ENCODE measurements at regions not wholly inside any gene's neighbourhood (a gene's known extent, or its start where the extent isn't known, plus 50 kb on each side); places are given as distances from the start of the nearest gene placed in this dataset.
A peak's percentile ranks its signal among the peaks of the same experiment; 100 is the strongest.

GRCh38 chr11:92688416-92688815 is 281.0 kb upstream of the MTNR1B start:
- WGBS, 5 donors, result 69 to 93% (median 86%) methylated on average over 1 of the region's 1 CpG

DNA sequence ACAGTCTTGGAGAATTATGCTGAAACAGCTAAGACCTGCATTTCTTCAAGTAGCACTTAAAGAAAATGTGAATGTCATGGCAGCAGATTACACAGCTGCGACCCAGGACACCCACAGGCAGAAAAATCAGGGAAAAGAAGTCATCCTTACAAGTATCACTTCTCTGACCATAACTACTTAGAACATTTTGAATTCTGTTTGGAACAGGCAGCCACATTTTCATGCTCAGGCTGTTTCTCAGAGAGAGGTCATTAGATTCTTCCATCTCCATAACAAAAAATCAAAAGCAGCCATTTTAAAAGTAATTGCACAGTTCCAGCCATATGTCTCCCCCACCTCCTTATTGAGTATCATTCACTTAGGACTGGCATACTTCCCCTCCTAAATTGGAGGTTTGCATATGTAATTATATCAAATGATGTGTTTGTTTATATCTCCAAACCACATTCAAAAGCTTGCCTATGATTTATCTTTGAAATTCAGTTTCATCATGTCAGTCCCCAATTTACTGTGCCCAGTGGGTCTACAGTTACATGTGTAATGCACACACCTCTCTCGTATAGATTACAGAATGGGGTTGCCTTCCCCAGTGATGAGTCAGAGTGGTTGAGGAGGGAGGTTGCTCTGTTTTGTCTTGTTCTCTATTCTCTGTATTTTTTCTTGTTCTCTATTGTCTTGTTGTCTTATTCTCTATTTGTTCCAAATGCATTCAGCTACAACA is 276.5 kb upstream of the MTNR1B start:
- no peak for DNase-seq
- intact Hi-C loops (cut with DNase I; ENCODE audit: low total_unique reads), result no loop called here

More at GRCh38 chr11:92688416-92688815, 281.0 kb upstream of the MTNR1B start:
- DNase-seq, result no peak
- H3K27ac ChIP-seq, result no peak overlapping the region
- TF ChIP-seq POLR2A (IDR thresholded peaks at IDR 0.05), result no peak
- no peak for TF ChIP-seq POLR2AphosphoS5 (IDR thresholded peaks at IDR 0.05)
- no peak for TF ChIP-seq EP300 (IDR thresholded peaks at IDR 0.05)
- TF ChIP-seq, protein P1, sequence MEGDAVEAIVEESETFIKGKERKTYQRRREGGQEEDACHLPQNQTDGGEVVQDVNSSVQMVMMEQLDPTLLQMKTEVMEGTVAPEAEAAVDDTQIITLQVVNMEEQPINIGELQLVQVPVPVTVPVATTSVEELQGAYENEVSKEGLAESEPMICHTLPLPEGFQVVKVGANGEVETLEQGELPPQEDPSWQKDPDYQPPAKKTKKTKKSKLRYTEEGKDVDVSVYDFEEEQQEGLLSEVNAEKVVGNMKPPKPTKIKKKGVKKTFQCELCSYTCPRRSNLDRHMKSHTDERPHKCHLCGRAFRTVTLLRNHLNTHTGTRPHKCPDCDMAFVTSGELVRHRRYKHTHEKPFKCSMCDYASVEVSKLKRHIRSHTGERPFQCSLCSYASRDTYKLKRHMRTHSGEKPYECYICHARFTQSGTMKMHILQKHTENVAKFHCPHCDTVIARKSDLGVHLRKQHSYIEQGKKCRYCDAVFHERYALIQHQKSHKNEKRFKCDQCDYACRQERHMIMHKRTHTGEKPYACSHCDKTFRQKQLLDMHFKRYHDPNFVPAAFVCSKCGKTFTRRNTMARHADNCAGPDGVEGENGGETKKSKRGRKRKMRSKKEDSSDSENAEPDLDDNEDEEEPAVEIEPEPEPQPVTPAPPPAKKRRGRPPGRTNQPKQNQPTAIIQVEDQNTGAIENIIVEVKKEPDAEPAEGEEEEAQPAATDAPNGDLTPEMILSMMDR (IDR thresholded peaks at IDR 0.05), result no peak
- no peak overlapping the region for H3K4me3 ChIP-seq
- intact Hi-C loops (cut with DNase I; ENCODE audit: low total_unique reads), result no loop called here
- H3K4me1 ChIP-seq, result no peaks in the 10 kb centered on the region
- no peaks in the 10 kb centered on the region for H3K36me3 ChIP-seq
- no peaks in the 10 kb centered on the region for H3K9me3 ChIP-seq
- H3K27me3 ChIP-seq, result no peaks in the 10 kb centered on the region

GRCh38 chr11:92696076-92696475 is 273.4 kb upstream of the MTNR1B start:
- H3K9me3 ChIP-seq, result no peaks in the 10 kb centered on the region
- no peak for TF ChIP-seq POLR2A (IDR thresholded peaks at IDR 0.05)
- TF ChIP-seq, protein P1 (IDR thresholded peaks at IDR 0.05), result no peak
- no peak for TF ChIP-seq EP300 (IDR thresholded peaks at IDR 0.05)
- no peak for TF ChIP-seq POLR2AphosphoS5 (IDR thresholded peaks at IDR 0.05)
- intact Hi-C loops (cut with DNase I; ENCODE audit: low total_unique reads), result no loop called here
- WGBS, 5 donors, result 63 to 89% (median 70%) methylated on average over 1 of the region's 1 CpG
- no peaks in the 10 kb centered on the region for H3K4me1 ChIP-seq
- DNase-seq, result no peak
- no peak overlapping the region for H3K27ac ChIP-seq
- no peaks in the 10 kb centered on the region for H3K27me3 ChIP-seq
- no peak overlapping the region for H3K4me3 ChIP-seq
- no peaks in the 10 kb centered on the region for H3K36me3 ChIP-seq

More for the DNA sequence above, 276.5 kb upstream of the MTNR1B start:
- H3K36me3 ChIP-seq, result no peaks in the 10 kb centered on the region
- H3K27me3 ChIP-seq, result no peaks in the 10 kb centered on the region
- H3K4me3 ChIP-seq, result no peak overlapping the region
- no peaks in the 10 kb centered on the region for H3K4me1 ChIP-seq
- TF ChIP-seq POLR2A (IDR thresholded peaks at IDR 0.05) (no peak), POLR2AphosphoS5 (IDR thresholded peaks at IDR 0.05) (no peak), EP300 (IDR thresholded peaks at IDR 0.05) (no peak)
- TF ChIP-seq, protein P1 (IDR thresholded peaks at IDR 0.05), result no peak
- 64 to 74% (median 71%) methylated on average over 2 of the region's 2 CpGs for WGBS, 5 donors
- H3K27ac ChIP-seq, result no peak overlapping the region
- H3K9me3 ChIP-seq, result no peaks in the 10 kb centered on the region

GRCh38 chr11:92697461-92698312 is 271.8 kb upstream of the MTNR1B start:
- Histone ChIP-seq H3K36me3 (no peaks in the 10 kb centered on the region), H3K4me1 (no peaks in the 10 kb centered on the region), H3K27me3 (no peaks in the 10 kb centered on the region), H3K4me3 (peak overlapping the region in 1 of 4 donors; percentile 17), H3K27ac (peak overlapping the region in 1 of 5 donors; percentile 41), H3K9me3 (no peaks in the 10 kb centered on the region)
- intact Hi-C loops (cut with DNase I; ENCODE audit: low total_unique reads), result no loop called here
- TF ChIP-seq, protein P1 (IDR thresholded peaks at IDR 0.05), result no peak
- TF ChIP-seq POLR2A (IDR thresholded peaks at IDR 0.05) (no peak), EP300 (IDR thresholded peaks at IDR 0.05) (no peak), POLR2AphosphoS5 (IDR thresholded peaks at IDR 0.05) (no peak)
- peak in 1 of 2 donors; percentile 33 for DNase-seq
- 60 to 76% (median 66%) methylated on average over 11 of the region's 11 CpGs for WGBS, 5 donors

Measured in stomach (tissue), 8 donors.